GM12878 (cell line): ENCODE measurements at regions not wholly inside any gene's neighbourhood (a gene's known extent, or its start where the extent isn't known, plus 50 kb on each side); places are given as distances from the start of the nearest gene placed in this dataset.

Source experiments
- CTCF ChIP-seq, 3 experiments: IDR thresholded peaks in 2 of 3; conservative IDR thresholded peaks in 1 of 3; 2 replicates each; pipeline ENCODE4 v1.5.1; 2011; ENCODE audit warnings: low read depth in 3 of 3, low read length in 3 of 3, mild to moderate bottlenecking in 3 of 3, control low read depth in 2 of 3, moderate library complexity in 2 of 3, inconsistent platforms in 1 of 3, mixed read lengths in 1 of 3; ENCODE audit not compliant: control insufficient read depth in 2 of 3, insufficient read depth in 1 of 3; ENCODE audit errors: extremely low read depth in 1 of 3
- SMAD1 ChIP-seq: fragments of 450-650 bp; IDR thresholded peaks from 2 replicates; pipeline ENCODE4 v1.6.1; 2018; ENCODE audit warnings: mild to moderate bottlenecking, low read depth; ENCODE audit not compliant: partially characterized antibody
- STAT1 ChIP-seq: fragments of 450-650 bp; conservative IDR thresholded peaks from 2 replicates; pipeline ENCODE4 v1.6.1; 2014; ENCODE audit warnings: antibody characterized with exemption, mild to moderate bottlenecking
- YY1 ChIP-seq: IDR thresholded peaks from 2 replicates; pipeline ENCODE4 v1.6.1; 2011; ENCODE audit warnings: low read depth, mild to moderate bottlenecking, low read length

DNA sequence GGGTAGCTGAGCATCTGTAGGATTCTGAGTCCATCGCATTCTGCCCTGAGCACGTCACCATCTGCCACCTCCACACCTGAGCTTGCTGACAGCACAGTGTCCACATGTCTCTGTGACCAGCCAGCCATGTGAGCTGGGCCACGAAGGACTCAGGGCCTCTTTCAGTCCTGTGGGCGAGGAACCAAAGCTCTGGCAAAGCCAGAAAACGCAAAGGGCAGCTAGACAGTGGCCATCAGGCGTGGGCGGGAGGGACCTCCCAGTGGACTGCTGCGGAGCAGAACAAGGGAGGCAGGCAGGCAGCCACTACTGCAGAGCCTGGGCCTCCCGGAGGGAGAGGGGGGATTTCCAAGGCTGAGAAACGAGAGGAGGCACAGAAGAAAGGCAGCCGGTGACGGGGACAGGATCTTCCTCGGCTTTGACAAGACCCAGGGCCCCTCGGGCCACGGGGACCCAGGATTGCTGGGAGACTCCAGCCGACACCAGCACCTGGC lies 274.6 kb upstream of the SALL3 start:
- TF ChIP-seq SMAD1 (no peak), CTCF (IDR thresholded peaks at IDR 0.05 in 2 of 3, conservative IDR thresholded peaks at IDR 0.05 in 1 of 3; ENCODE audit: control insufficient read depth in 2 of 3, extremely low read depth in 1 of 3, insufficient read depth in 1 of 3, low read depth in 3 of 3, low read length in 3 of 3) (no peak), STAT1 (no peak), YY1 (no peak)
